Testis (tissue), 2 donors: ENCODE measurements at regions not wholly inside any gene's neighbourhood (a gene's known extent, or its start where the extent isn't known, plus 50 kb on each side); places are given as distances from the start of the nearest gene placed in this dataset.

ENCODE experiments used
- POLR2A ChIP-seq: fragments of 450-650 bp; IDR thresholded peaks from one replicate; pipeline ENCODE4 v1.6.1; 2017; ENCODE audit warnings: antibody characterized with exemption, mild to moderate bottlenecking, moderate library complexity
- TF ChIP-seq, protein P1 (sequence below), 3 experiments: fragments of 450-650 bp in 2 of 3; fragments of 200-600 bp in 1 of 3; sonication (generic) in 1 of 3; IDR thresholded peaks; one replicate each; pipeline ENCODE4 v1.5.1; 2016 to 2019; ENCODE audit warnings: antibody characterized with exemption in 3 of 3, mild to moderate bottlenecking in 2 of 3, moderate library complexity in 1 of 3

DNA sequence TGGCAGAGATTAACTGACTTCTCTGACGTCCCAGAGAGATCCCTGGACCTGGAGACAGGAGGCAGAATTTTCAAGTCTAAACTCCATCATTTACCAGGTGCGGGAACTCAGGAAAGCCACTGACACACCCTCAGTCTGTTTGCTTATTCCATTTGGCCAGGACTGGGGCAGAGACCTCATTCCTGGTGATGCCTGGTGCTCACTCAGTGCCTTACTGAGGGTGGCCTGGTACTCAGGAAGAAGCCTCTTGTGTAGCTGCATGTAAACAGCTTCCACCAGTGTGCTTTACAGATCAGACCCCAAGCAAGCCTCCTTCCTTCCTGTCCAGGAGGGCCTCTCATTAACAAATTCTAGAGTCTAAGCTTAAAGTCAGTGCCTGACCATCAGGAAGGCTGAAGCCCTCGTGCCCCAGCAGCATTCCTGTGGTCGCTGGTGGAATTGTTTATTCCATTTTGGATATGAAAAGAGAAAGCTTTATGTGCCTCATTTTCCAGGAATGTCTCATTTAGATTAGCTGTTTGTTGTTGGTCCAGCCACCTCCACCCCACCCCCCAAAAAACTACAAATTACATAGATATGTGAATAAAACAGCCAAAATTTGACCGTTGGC is 236.1 kb upstream of the CDH5 start:
- TF ChIP-seq, protein P1, sequence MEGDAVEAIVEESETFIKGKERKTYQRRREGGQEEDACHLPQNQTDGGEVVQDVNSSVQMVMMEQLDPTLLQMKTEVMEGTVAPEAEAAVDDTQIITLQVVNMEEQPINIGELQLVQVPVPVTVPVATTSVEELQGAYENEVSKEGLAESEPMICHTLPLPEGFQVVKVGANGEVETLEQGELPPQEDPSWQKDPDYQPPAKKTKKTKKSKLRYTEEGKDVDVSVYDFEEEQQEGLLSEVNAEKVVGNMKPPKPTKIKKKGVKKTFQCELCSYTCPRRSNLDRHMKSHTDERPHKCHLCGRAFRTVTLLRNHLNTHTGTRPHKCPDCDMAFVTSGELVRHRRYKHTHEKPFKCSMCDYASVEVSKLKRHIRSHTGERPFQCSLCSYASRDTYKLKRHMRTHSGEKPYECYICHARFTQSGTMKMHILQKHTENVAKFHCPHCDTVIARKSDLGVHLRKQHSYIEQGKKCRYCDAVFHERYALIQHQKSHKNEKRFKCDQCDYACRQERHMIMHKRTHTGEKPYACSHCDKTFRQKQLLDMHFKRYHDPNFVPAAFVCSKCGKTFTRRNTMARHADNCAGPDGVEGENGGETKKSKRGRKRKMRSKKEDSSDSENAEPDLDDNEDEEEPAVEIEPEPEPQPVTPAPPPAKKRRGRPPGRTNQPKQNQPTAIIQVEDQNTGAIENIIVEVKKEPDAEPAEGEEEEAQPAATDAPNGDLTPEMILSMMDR (IDR thresholded peaks at IDR 0.05), result no peak
- TF ChIP-seq POLR2A, result no peak
